WTC11 (cell line): ENCODE measurements at regions not wholly inside any gene's neighbourhood (a gene's known extent, or its start where the extent isn't known, plus 50 kb on each side); places are given as distances from the start of the nearest gene placed in this dataset.

ENCODE experiments used
- ATAC-seq: fragments of 200-7000 bp; cut with Tn5 transposase; 2 replicates; pipeline ENCODE4 v1.10.0; 2021; ENCODE audit warnings: mild to moderate bottlenecking, moderate library complexity
- CTCF ChIA-PET: fragments of 300-600 bp; sonication (Branson Sonifier 250); formaldehyde crosslinking; loops from one replicate; lab custom pipeline; 2021; ENCODE audit warnings: antibody characterized with exemption; lab: Charles Lee
- POLR2A ChIA-PET: fragments of 350-600 bp; sonication (Branson Sonifier 250); formaldehyde crosslinking; loops from one replicate; lab custom pipeline; 2021; ENCODE audit warnings: antibody characterized with exemption; lab: Charles Lee
- DNase-seq: peaks from one replicate; pipeline ENCODE4 v3.0.0; 2021; ENCODE audit warnings: low spot score
- H3K27ac Mint-ChIP-seq: 2 replicates; pipeline ENCODE4 v1.8.0; 2021; ENCODE audit warnings: mixed read lengths
- H3K27me3 Mint-ChIP-seq: 2 replicates; pipeline ENCODE4 v1.8.0; 2021; ENCODE audit warnings: low read depth, mild to moderate bottlenecking, moderate library complexity, mixed read lengths
- H3K36me3 Mint-ChIP-seq: 2 replicates; pipeline ENCODE4 v1.8.0; 2021; ENCODE audit warnings: mixed read lengths
- H3K4me1 Mint-ChIP-seq: 2 replicates; pipeline ENCODE4 v1.8.0; 2022; ENCODE audit warnings: mixed read lengths
- H3K4me3 Mint-ChIP-seq: 2 replicates; pipeline ENCODE4 v1.8.0; 2021; ENCODE audit warnings: mild to moderate bottlenecking, moderate library complexity, mixed read lengths
- H3K9me3 Mint-ChIP-seq: 2 replicates; pipeline ENCODE4 v1.8.0; 2021; ENCODE audit warnings: mixed read lengths
- AFF4 ChIP-seq: sonication (generic); formaldehyde crosslinking; IDR thresholded peaks from 2 replicates; pipeline ENCODE4 v1.8.1; 2023; ENCODE audit warnings: mild to moderate bottlenecking, missing genetic modification reagents, borderline replicate concordance
- ATF1 ChIP-seq: sonication (generic); formaldehyde crosslinking; IDR thresholded peaks from 2 replicates; pipeline ENCODE4 v1.8.1; 2023; ENCODE audit warnings: mild to moderate bottlenecking, moderate library complexity, missing genetic modification reagents
- ATF2 ChIP-seq: sonication (generic); formaldehyde crosslinking; IDR thresholded peaks from 2 replicates; pipeline ENCODE4 v1.8.1; 2022; ENCODE audit warnings: low read depth, missing genetic modification reagents, borderline replicate concordance
- ATF6 ChIP-seq: sonication (generic); formaldehyde crosslinking; IDR thresholded peaks from 2 replicates; pipeline ENCODE4 v1.8.1; 2023; ENCODE audit warnings: mild to moderate bottlenecking, missing genetic modification reagents
- E2F1 ChIP-seq: sonication (generic); formaldehyde crosslinking; IDR thresholded peaks from 2 replicates; pipeline ENCODE4 v1.8.0; 2022; ENCODE audit warnings: mild to moderate bottlenecking, missing genetic modification reagents
- FOXJ3 ChIP-seq: sonication (generic); formaldehyde crosslinking; IDR thresholded peaks from 2 replicates; pipeline ENCODE4 v1.9.0; 2021; ENCODE audit warnings: missing genetic modification reagents, mild to moderate bottlenecking, borderline replicate concordance
- FOXK1 ChIP-seq: sonication (generic); formaldehyde crosslinking; IDR thresholded peaks from 2 replicates; pipeline ENCODE4 v1.8.0; 2022; ENCODE audit warnings: mild to moderate bottlenecking, moderate library complexity, missing genetic modification reagents
- GRHL2 ChIP-seq: fragments of 250-450 bp; sonication (Bioruptor Pico); IDR thresholded peaks from 2 replicates; pipeline ENCODE4 v1.8.0; 2022; ENCODE audit warnings: mild to moderate bottlenecking, moderate library complexity; ENCODE audit not compliant: insufficient replicate concordance, severe bottlenecking
- HMGA2 ChIP-seq: fragments of 250-450 bp; sonication (Bioruptor Pico); IDR thresholded peaks from 2 replicates; pipeline ENCODE4 v1.4.0; 2021; ENCODE audit warnings: mild to moderate bottlenecking, moderate library complexity
- IRF1 ChIP-seq: sonication (generic); formaldehyde crosslinking; IDR thresholded peaks from 2 replicates; pipeline ENCODE4 v1.8.0; 2023; ENCODE audit warnings: missing genetic modification reagents
- RORB ChIP-seq: fragments of 250-450 bp; sonication (Bioruptor Pico); IDR thresholded peaks from 2 replicates; pipeline ENCODE4 v1.9.0; 2021; ENCODE audit warnings: mild to moderate bottlenecking
- SOX15 ChIP-seq: fragments of 250-450 bp; sonication (Bioruptor Pico); IDR thresholded peaks from 2 replicates; pipeline ENCODE4 v1.9.0; 2021; ENCODE audit warnings: mild to moderate bottlenecking
- TEAD4 ChIP-seq: sonication (generic); formaldehyde crosslinking; IDR thresholded peaks from 2 replicates; pipeline ENCODE4 v1.8.0; 2022; ENCODE audit warnings: mild to moderate bottlenecking, missing genetic modification reagents
- USF1 ChIP-seq: sonication (generic); formaldehyde crosslinking; IDR thresholded peaks from 2 replicates; pipeline ENCODE4 v1.8.0; 2022; ENCODE audit warnings: mild to moderate bottlenecking, missing genetic modification reagents
- ZNF121 ChIP-seq: sonication (generic); formaldehyde crosslinking; IDR thresholded peaks from 2 replicates; pipeline ENCODE4 v1.8.0; 2023; ENCODE audit warnings: missing genetic modification reagents
- ZNF263 ChIP-seq: sonication (generic); formaldehyde crosslinking; IDR thresholded peaks from 2 replicates; pipeline ENCODE4 v1.8.1; 2022; ENCODE audit warnings: low read depth, mild to moderate bottlenecking, moderate library complexity, missing genetic modification reagents
- ZNF512 ChIP-seq: sonication (generic); formaldehyde crosslinking; IDR thresholded peaks from 2 replicates; pipeline ENCODE4 v1.8.1; 2022; ENCODE audit warnings: missing genetic modification reagents, borderline replicate concordance
- ZSCAN18 ChIP-seq: fragments of 250-450 bp; sonication (Bioruptor Pico); IDR thresholded peaks from 2 replicates; pipeline ENCODE4 v2.1.2; 2022; ENCODE audit warnings: mild to moderate bottlenecking, moderate library complexity

GRCh38 chr10:91049988-91050360 is 129.1 kb upstream of the ANKRD1 start:
- Mint-ChIP-seq H3K27ac (no peak overlapping the region), H3K36me3 (no peaks in the 10 kb centered on the region), H3K4me3 (no peak overlapping the region), H3K9me3 (no peaks in the 10 kb centered on the region), H3K4me1 (peaks cover 16% of the 10 kb centered on the region), H3K27me3 (no peaks in the 10 kb centered on the region)
- CTCF ChIA-PET = interaction anchor here (1.2 to 1.7 kb wide), 3 partner anchors 139 to 249 kb away, joined by 3 to 6 read pairs (median 4); no protein-coding TSS in a partner anchor
- no peak for TF ChIP-seq SOX15
- no peak for TF ChIP-seq RORB
- no peak for TF ChIP-seq TEAD4
- no peak for TF ChIP-seq ZSCAN18
- no peak for TF ChIP-seq FOXJ3
- no peak for TF ChIP-seq USF1 (CRISPR knock-in tag)
- TF ChIP-seq FOXK1 = no peak
- no peak for TF ChIP-seq AFF4 (CRISPR knock-in tag)
- TF ChIP-seq ZNF263 (CRISPR knock-in tag) = no peak
- TF ChIP-seq ATF1 (CRISPR knock-in tag) = no peak
- no peak for TF ChIP-seq E2F1
- DNase-seq = no peak
- ATAC-seq = no peak
- POLR2A ChIA-PET = no interaction called here

GRCh38 chr10:91050371-91051034 is 129.6 kb upstream of the ANKRD1 start:
- H3K27me3 Mint-ChIP-seq = no peaks in the 10 kb centered on the region
- H3K27ac Mint-ChIP-seq = no peak overlapping the region
- ATAC-seq = peak; percentile 65
- POLR2A ChIA-PET = no interaction called here
- H3K4me3 Mint-ChIP-seq = no peak overlapping the region
- CTCF ChIA-PET = interaction anchor here (1.2 to 1.7 kb wide), 3 partner anchors 140 to 248 kb away, joined by 3 to 6 read pairs (median 4); no protein-coding TSS in a partner anchor
- TF ChIP-seq ZNF512 (no peak), HMGA2 (CRISPR knock-in tag) (no peak), GRHL2 (CRISPR knock-in tag) (no peak)
- no peaks in the 10 kb centered on the region for H3K36me3 Mint-ChIP-seq
- no peaks in the 10 kb centered on the region for H3K9me3 Mint-ChIP-seq
- DNase-seq = no peak
- peaks cover 16% of the 10 kb centered on the region for H3K4me1 Mint-ChIP-seq

GRCh38 chr10:91051829-91052228 is 130.9 kb upstream of the ANKRD1 start:
- H3K4me3 Mint-ChIP-seq = no peak overlapping the region
- CTCF ChIA-PET = no interaction called here
- POLR2A ChIA-PET = no interaction called here
- TF ChIP-seq ATF2 (no peak), IRF1 (CRISPR knock-in tag) (no peak), ATF6 (CRISPR knock-in tag) (no peak), ZNF121 (CRISPR knock-in tag) (no peak)

More at GRCh38 chr10:91051829-91052228, 130.9 kb upstream of the ANKRD1 start:
- Mint-ChIP-seq H3K27me3 (no peaks in the 10 kb centered on the region), H3K27ac (no peak overlapping the region), H3K9me3 (no peaks in the 10 kb centered on the region), H3K4me1 (peaks cover 16% of the 10 kb centered on the region), H3K36me3 (no peaks in the 10 kb centered on the region)
- no peak for DNase-seq
- no peak for ATAC-seq
